Loucy (cell line): ENCODE measurements at regions not wholly inside any gene's neighbourhood (a gene's known extent, or its start where the extent isn't known, plus 50 kb on each side); places are given as distances from the start of the nearest gene placed in this dataset.

Source experiments
- H2AFZ ChIP-seq: fragments of 200-600 bp; sonication (generic); 2 replicates; pipeline ENCODE4 v1.6.0; 2016; ENCODE audit warnings: antibody characterized with exemption, mild to moderate bottlenecking, low read length, moderate library complexity
- H3F3A ChIP-seq: fragments of 200-600 bp; 2 replicates; pipeline ENCODE4 v1.6.0; 2016; ENCODE audit warnings: antibody characterized with exemption, low read depth, mild to moderate bottlenecking
- H3K27me3 ChIP-seq: fragments of 200-600 bp; sonication (generic); 2 replicates; pipeline ENCODE4 v1.6.1; 2014; ENCODE audit warnings: low read length, mild to moderate bottlenecking; ENCODE audit not compliant: insufficient read depth, poor library complexity, severe bottlenecking
- H3K36me3 ChIP-seq: fragments of 200-600 bp; sonication (generic); 2 replicates; pipeline ENCODE4 v1.6.1; 2016; ENCODE audit warnings: low read length; ENCODE audit not compliant: insufficient read depth
- H3K4me1 ChIP-seq: fragments of 200-600 bp; sonication (generic); 2 replicates; pipeline ENCODE4 v1.5.1; 2014; ENCODE audit warnings: low read length, mild to moderate bottlenecking; ENCODE audit not compliant: insufficient read depth, poor library complexity, severe bottlenecking
- H3K4me2 ChIP-seq: fragments of 200-600 bp; sonication (generic); 2 replicates; pipeline ENCODE4 v1.6.0; 2014; ENCODE audit warnings: antibody characterized with exemption, low read length, low read depth, mild to moderate bottlenecking; ENCODE audit not compliant: poor library complexity, severe bottlenecking
- H3K4me3 ChIP-seq: fragments of 200-600 bp; sonication (generic); 2 replicates; pipeline ENCODE4 v1.5.1; 2014; ENCODE audit warnings: low read length, mild to moderate bottlenecking, mixed read lengths; ENCODE audit not compliant: poor library complexity, severe bottlenecking
- H3K79me2 ChIP-seq: fragments of 200-600 bp; sonication (generic); 2 replicates; pipeline ENCODE4 v1.6.1; 2014; ENCODE audit warnings: low read length; ENCODE audit not compliant: insufficient read depth
- H3K9ac ChIP-seq: fragments of 200-600 bp; sonication (generic); 2 replicates; pipeline ENCODE4 v1.6.0; 2014; ENCODE audit warnings: mild to moderate bottlenecking, low read depth, low read length, moderate library complexity; ENCODE audit not compliant: poor library complexity, severe bottlenecking
- H3K9me2 ChIP-seq: fragments of 200-600 bp; sonication (generic); replicated peaks from 2 replicates; pipeline ENCODE4 v1.6.1; 2016; ENCODE audit warnings: low read depth, low read length, mixed read lengths
- H3K9me3 ChIP-seq: fragments of 200-600 bp; sonication (generic); 2 replicates; pipeline ENCODE4 v1.6.1; 2014; ENCODE audit warnings: mild to moderate bottlenecking, antibody characterized with exemption, low read length, low read depth; ENCODE audit not compliant: insufficient read depth
- H4K20me1 ChIP-seq: fragments of 200-600 bp; sonication (generic); 2 replicates; pipeline ENCODE4 v1.6.0; 2014; ENCODE audit warnings: antibody characterized with exemption, low read length, mild to moderate bottlenecking; ENCODE audit not compliant: insufficient read depth, poor library complexity, severe bottlenecking
- CTCF ChIP-seq: fragments of 200-600 bp; sonication (generic); conservative IDR thresholded peaks from 2 replicates; pipeline ENCODE4 v1.5.1; 2014; ENCODE audit warnings: mild to moderate bottlenecking, antibody characterized with exemption, low read length
- EZH2phosphoT487 ChIP-seq: fragments of 200-600 bp; IDR thresholded peaks from 2 replicates; pipeline ENCODE4 v1.6.1; 2018; ENCODE audit warnings: antibody characterized with exemption, mild to moderate bottlenecking, moderate library complexity, borderline replicate concordance

- no peak overlapping the region for H3K9ac ChIP-seq
- H3K9me3 ChIP-seq, result no peaks in the 10 kb centered on the region
- H3K27me3 ChIP-seq, result no peaks in the 10 kb centered on the region
- H3K4me1 ChIP-seq, result no peaks in the 10 kb centered on the region
- no peak overlapping the region for H3K4me3 ChIP-seq
- no peaks in the 10 kb centered on the region for H3K79me2 ChIP-seq
- TF ChIP-seq EZH2phosphoT487, result no peak
- no peak for TF ChIP-seq CTCF
- H4K20me1 ChIP-seq, result no peaks in the 10 kb centered on the region
- no peak overlapping the region for H3K4me2 ChIP-seq
- no peaks in the 10 kb centered on the region for H3K9me2 ChIP-seq
- H3F3A ChIP-seq, result no peaks in the 10 kb centered on the region
- H3K36me3 ChIP-seq, result no peaks in the 10 kb centered on the region
- H2AFZ ChIP-seq, result no peak overlapping the region
Observed at GRCh38 chr20:6482486-6482885, 285.0 kb upstream of the BMP2 start.

GRCh38 chr20:6480328-6481200 lies 286.9 kb upstream of the BMP2 start:
- H3K79me2 ChIP-seq, result no peaks in the 10 kb centered on the region
- H3K4me2 ChIP-seq, result no peak overlapping the region
- no peaks in the 10 kb centered on the region for H3K9me3 ChIP-seq
- TF ChIP-seq CTCF (no peak), EZH2phosphoT487 (no peak)
- H3F3A ChIP-seq, result no peaks in the 10 kb centered on the region
- no peaks in the 10 kb centered on the region for H3K4me1 ChIP-seq
- H3K9me2 ChIP-seq, result no peaks in the 10 kb centered on the region
- H3K36me3 ChIP-seq, result no peaks in the 10 kb centered on the region
- no peaks in the 10 kb centered on the region for H3K27me3 ChIP-seq
- no peak overlapping the region for H2AFZ ChIP-seq
- no peaks in the 10 kb centered on the region for H4K20me1 ChIP-seq
- H3K4me3 ChIP-seq, result no peak overlapping the region
- no peak overlapping the region for H3K9ac ChIP-seq

GRCh38 chr20:6473197-6473596 lies 294.3 kb upstream of the BMP2 start:
- Histone ChIP-seq H4K20me1 (no peaks in the 10 kb centered on the region), H3K79me2 (no peaks in the 10 kb centered on the region), H3K36me3 (no peaks in the 10 kb centered on the region), H3K27me3 (no peaks in the 10 kb centered on the region), H3K9me3 (no peaks in the 10 kb centered on the region), H3K4me3 (no peak overlapping the region), H3K4me2 (no peak overlapping the region), H3K9ac (no peak overlapping the region), H3F3A (no peaks in the 10 kb centered on the region), H2AFZ (no peak overlapping the region), H3K9me2 (no peaks in the 10 kb centered on the region), H3K4me1 (no peaks in the 10 kb centered on the region)
- no peak for TF ChIP-seq EZH2phosphoT487
- no peak for TF ChIP-seq CTCF
